ENCODE measurements at regions not wholly inside any gene's neighbourhood (a gene's known extent, or its start where the extent isn't known, plus 50 kb on each side); places are given as distances from the start of the nearest gene placed in this dataset.
A peak's percentile ranks its signal among the peaks of the same experiment; 100 is the strongest.
"Not testable (repeated sequence)": the region's sequence is repeated elsewhere in the genome, so short reads cannot be mapped to it uniquely, and the experiment has no call there.

GRCh38 chr16:75780669-75781068 lies 54.4 kb upstream of the CPHXL start:
- DNase-seq (ENCODE audit: low spot score), result no peak

GRCh38 chr16:75781683-75782343 lies 55.5 kb upstream of the CPHXL start:
- DNase-seq (ENCODE audit: low spot score), result no peak

- DNase-seq (ENCODE audit: low spot score), result no peak
These were observed 61.1 kb upstream of the CPHXL start for GRCh38 chr16:75787440-75787839.

- DNase-seq (ENCODE audit: low spot score), result peak; percentile 49
These were observed 62.9 kb upstream of the CPHXL start for GRCh38 chr16:75789237-75789636.

GRCh38 chr16:75792771-75793492 lies 66.6 kb upstream of the CPHXL start:
- DNase-seq (ENCODE audit: low spot score), result no peak

- DNase-seq (ENCODE audit: low spot score), result no peak
These were observed 67.4 kb upstream of the CPHXL start for GRCh38 chr16:75793641-75794040.

- DNase-seq (ENCODE audit: low spot score), result no peak
These were observed 68.1 kb upstream of the CPHXL start for GRCh38 chr16:75794426-75794825.

- no peak for DNase-seq (ENCODE audit: low spot score)
These were observed 72.4 kb upstream of the CPHXL start for GRCh38 chr16:75798714-75799113.

GRCh38 chr16:75801307-75801706 lies 75.0 kb upstream of the CPHXL start:
- no peak for DNase-seq (ENCODE audit: low spot score)

- DNase-seq (ENCODE audit: low spot score), result no peak
These were observed 77.5 kb upstream of the CPHXL start for GRCh38 chr16:75803753-75804152.

GRCh38 chr16:75804368-75804767 lies 78.1 kb upstream of the CPHXL start:
- DNase-seq (ENCODE audit: low spot score), result no peak

GRCh38 chr16:75805946-75806345 lies 79.7 kb upstream of the CPHXL start:
- DNase-seq (ENCODE audit: low spot score), result no peak

GRCh38 chr16:75806487-75806886 lies 80.2 kb upstream of the CPHXL start:
- no peak for DNase-seq (ENCODE audit: low spot score)

- no peak for DNase-seq (ENCODE audit: low spot score)
These were observed 84.1 kb upstream of the CPHXL start for GRCh38 chr16:75810342-75810741.

- no peak for DNase-seq (ENCODE audit: low spot score)
These were observed 84.8 kb upstream of the CPHXL start for GRCh38 chr16:75811020-75811634.

- DNase-seq (ENCODE audit: low spot score), result no peak
These were observed 92.2 kb upstream of the CPHXL start for GRCh38 chr16:75818491-75818890.

- DNase-seq (ENCODE audit: low spot score), result no peak
These were observed 94.4 kb upstream of the CPHXL start for GRCh38 chr16:75820672-75821071.

GRCh38 chr16:75821117-75821516 lies 94.8 kb upstream of the CPHXL start:
- no peak for DNase-seq (ENCODE audit: low spot score)

GRCh38 chr16:75825750-75826149 lies 99.5 kb upstream of the CPHXL start:
- not testable (repeated sequence) for DNase-seq (ENCODE audit: low spot score)

GRCh38 chr16:75827372-75828038 lies 101.2 kb upstream of the CPHXL start:
- not testable (repeated sequence) for DNase-seq (ENCODE audit: low spot score)

- DNase-seq (ENCODE audit: low spot score), result not testable (repeated sequence)
These were observed 107.1 kb upstream of the CPHXL start for GRCh38 chr16:75833385-75833784.

GRCh38 chr16:75836347-75837010 lies 110.2 kb upstream of the CPHXL start:
- DNase-seq (ENCODE audit: low spot score), result no peak

Measured in HuH-7.5 (cell line).